ENCODE measurements at regions not wholly inside any gene's neighbourhood (a gene's known extent, or its start where the extent isn't known, plus 50 kb on each side); places are given as distances from the start of the nearest gene placed in this dataset.

- TF ChIP-seq REST (IDR thresholded peaks at IDR 0.05; ENCODE audit: low read depth, low read length) (no peak), TBL1XR1 (IDR thresholded peaks at IDR 0.05; ENCODE audit: low read depth, low read length) (no peak), USF1 (IDR thresholded peaks at IDR 0.05; ENCODE audit: borderline replicate concordance, extremely low read length, insufficient read depth, low read depth, low read length) (no peak), SREBF2 (IDR thresholded peaks at IDR 0.05; ENCODE audit: low read length) (no peak), TCF3 (IDR thresholded peaks at IDR 0.05; ENCODE audit: borderline replicate concordance, insufficient read depth, low read depth, low read length) (peak; percentile 59; the same call in 1 of the 2 replicates), ZSCAN29 (IDR thresholded peaks at IDR 0.05) (no peak)
Observed at GRCh38 chr16:73129455-73129854, 81.5 kb upstream of the ZFHX3 start (continued).

GRCh38 chr16:73126525-73126853 is 78.6 kb upstream of the ZFHX3 start:
- no peaks in the 10 kb centered on the region for H3K9me3 ChIP-seq (replicated peaks; ENCODE audit: control insufficient read depth, insufficient read depth, low read length)
- intact Hi-C loops (cut with micrococcal nuclease; ENCODE audit: unreplicated experiment) (no loop called here), in situ Hi-C loops (cut with MboI) (no loop called here)
- no peaks in the 10 kb centered on the region for H3K79me2 ChIP-seq (ENCODE audit: control insufficient read depth, insufficient read depth, low read length)
- ChIA-PET RAD21 (ENCODE audit: unreplicated experiment) (no interaction called here), CTCF (no interaction called here), SMC1A (ENCODE audit: uncharacterized antibody, unreplicated experiment) (no interaction called here), POLR2A (no interaction called here)
- H3K27me3 ChIP-seq (replicated peaks in 1 of 2; ENCODE audit: control insufficient read depth in 2 of 2, insufficient read depth in 2 of 2, low read length in 1 of 2), result no peaks in the 10 kb centered on the region; a peak in 1 of 4 replicates
- H3K4me3 ChIP-seq, result no peak overlapping the region
- H3K36me3 ChIP-seq (ENCODE audit: control insufficient read depth in 2 of 2, insufficient read depth in 2 of 2, low read length in 1 of 2), result no peaks in the 10 kb centered on the region
- FAIRE-seq (no peak), DNase-seq (ENCODE audit: low read depth, low spot score) (no peak), ATAC-seq (no peak)
- no peak overlapping the region for H3K27ac ChIP-seq (ENCODE audit: control insufficient read depth, insufficient read depth)
- 46% methylated on average over 6 of the region's 6 CpGs for WGBS (ENCODE audit: insufficient coverage, insufficient replicate concordance, low lambda C conversion rate, missing lambda C conversion rate)
- no peaks in the 10 kb centered on the region for H4K20me1 ChIP-seq (ENCODE audit: control insufficient read depth, insufficient read depth)
- no peaks in the 10 kb centered on the region; the same call in 1 of the 2 replicates for H3K4me1 ChIP-seq (ENCODE audit: control insufficient read depth, insufficient read depth, low read length)
- no peak overlapping the region for H3K9ac ChIP-seq (ENCODE audit: control insufficient read depth, insufficient read depth, low read length)
- no peak overlapping the region for H3K4me2 ChIP-seq (ENCODE audit: control insufficient read depth, insufficient read depth)
- H2AFZ ChIP-seq (ENCODE audit: control insufficient read depth, low read depth, low read length), result no peak overlapping the region
- BruUV-seq (replicated peaks), result no TSS peak
- no peak for TF ChIP-seq HDAC2 (IDR thresholded peaks at IDR 0.05)
- no peak for TF ChIP-seq SUPT20H (IDR thresholded peaks at IDR 0.05; ENCODE audit: borderline replicate concordance, control insufficient read depth, low read depth, low read length)
- TF ChIP-seq SREBF1 (IDR thresholded peaks at IDR 0.05; ENCODE audit: low read length), result no peak
- no peak for TF ChIP-seq JUNB (IDR thresholded peaks at IDR 0.05)
- no peak for TF ChIP-seq BCL3 (IDR thresholded peaks at IDR 0.05; ENCODE audit: borderline replicate concordance, insufficient read depth, low read depth, low read length, poor library complexity, severe bottlenecking)
- TF ChIP-seq TAF1 (IDR thresholded peaks at IDR 0.05; ENCODE audit: borderline replicate concordance, low read depth, low read length), result no peak
- no peak for TF ChIP-seq RELA (IDR thresholded peaks at IDR 0.05; ENCODE audit: borderline replicate concordance, partially characterized antibody)
